ENCODE measurements at regions not wholly inside any gene's neighbourhood (a gene's known extent, or its start where the extent isn't known, plus 50 kb on each side); places are given as distances from the start of the nearest gene placed in this dataset.
"Not testable (repeated sequence)": the region's sequence is repeated elsewhere in the genome, so short reads cannot be mapped to it uniquely, and the experiment has no call there.

GRCh38 chr1:19554090-19554489 is 68.8 kb upstream of the CAPZB start:
- no peaks in the 10 kb centered on the region for H3F3A ChIP-seq (ENCODE audit: control insufficient read depth, insufficient read depth)
- no peaks in the 10 kb centered on the region for H3K27me3 ChIP-seq (ENCODE audit: control insufficient read depth, low read length)
- H3K4me1 ChIP-seq (ENCODE audit: control insufficient read depth, low read length): no peaks in the 10 kb centered on the region
- H4K20me1 ChIP-seq (ENCODE audit: control insufficient read depth, insufficient read depth, low read depth, low read length): no peaks in the 10 kb centered on the region
- no peaks in the 10 kb centered on the region for H3K79me2 ChIP-seq (ENCODE audit: control insufficient read depth, low read length)
- H3K4me2 ChIP-seq (ENCODE audit: low read length): no peak overlapping the region
- no peaks in the 10 kb centered on the region for H3K9me2 ChIP-seq (replicated peaks; ENCODE audit: control insufficient read depth, low read length)
- no peaks in the 10 kb centered on the region for H3K36me3 ChIP-seq (ENCODE audit: control insufficient read depth, low read length)
- no peak overlapping the region for H3K4me3 ChIP-seq (ENCODE audit: low read length)
- H3K9me3 ChIP-seq (ENCODE audit: control insufficient read depth, insufficient read depth, low read length): 0 out of 2 replicates have a peak, but pooled peaks cover 2% of the 10 kb centered on the region
- TF ChIP-seq, protein P1, sequence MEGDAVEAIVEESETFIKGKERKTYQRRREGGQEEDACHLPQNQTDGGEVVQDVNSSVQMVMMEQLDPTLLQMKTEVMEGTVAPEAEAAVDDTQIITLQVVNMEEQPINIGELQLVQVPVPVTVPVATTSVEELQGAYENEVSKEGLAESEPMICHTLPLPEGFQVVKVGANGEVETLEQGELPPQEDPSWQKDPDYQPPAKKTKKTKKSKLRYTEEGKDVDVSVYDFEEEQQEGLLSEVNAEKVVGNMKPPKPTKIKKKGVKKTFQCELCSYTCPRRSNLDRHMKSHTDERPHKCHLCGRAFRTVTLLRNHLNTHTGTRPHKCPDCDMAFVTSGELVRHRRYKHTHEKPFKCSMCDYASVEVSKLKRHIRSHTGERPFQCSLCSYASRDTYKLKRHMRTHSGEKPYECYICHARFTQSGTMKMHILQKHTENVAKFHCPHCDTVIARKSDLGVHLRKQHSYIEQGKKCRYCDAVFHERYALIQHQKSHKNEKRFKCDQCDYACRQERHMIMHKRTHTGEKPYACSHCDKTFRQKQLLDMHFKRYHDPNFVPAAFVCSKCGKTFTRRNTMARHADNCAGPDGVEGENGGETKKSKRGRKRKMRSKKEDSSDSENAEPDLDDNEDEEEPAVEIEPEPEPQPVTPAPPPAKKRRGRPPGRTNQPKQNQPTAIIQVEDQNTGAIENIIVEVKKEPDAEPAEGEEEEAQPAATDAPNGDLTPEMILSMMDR (IDR thresholded peaks at IDR 0.05; ENCODE audit: low read depth, low read length, poor library complexity, severe bottlenecking): no peak
- TF ChIP-seq EZH2phosphoT487 (IDR thresholded peaks at IDR 0.05; ENCODE audit: borderline replicate concordance, low read length): no peak
- H3K27ac ChIP-seq (ENCODE audit: low read depth, low read length): no peak overlapping the region

DNA sequence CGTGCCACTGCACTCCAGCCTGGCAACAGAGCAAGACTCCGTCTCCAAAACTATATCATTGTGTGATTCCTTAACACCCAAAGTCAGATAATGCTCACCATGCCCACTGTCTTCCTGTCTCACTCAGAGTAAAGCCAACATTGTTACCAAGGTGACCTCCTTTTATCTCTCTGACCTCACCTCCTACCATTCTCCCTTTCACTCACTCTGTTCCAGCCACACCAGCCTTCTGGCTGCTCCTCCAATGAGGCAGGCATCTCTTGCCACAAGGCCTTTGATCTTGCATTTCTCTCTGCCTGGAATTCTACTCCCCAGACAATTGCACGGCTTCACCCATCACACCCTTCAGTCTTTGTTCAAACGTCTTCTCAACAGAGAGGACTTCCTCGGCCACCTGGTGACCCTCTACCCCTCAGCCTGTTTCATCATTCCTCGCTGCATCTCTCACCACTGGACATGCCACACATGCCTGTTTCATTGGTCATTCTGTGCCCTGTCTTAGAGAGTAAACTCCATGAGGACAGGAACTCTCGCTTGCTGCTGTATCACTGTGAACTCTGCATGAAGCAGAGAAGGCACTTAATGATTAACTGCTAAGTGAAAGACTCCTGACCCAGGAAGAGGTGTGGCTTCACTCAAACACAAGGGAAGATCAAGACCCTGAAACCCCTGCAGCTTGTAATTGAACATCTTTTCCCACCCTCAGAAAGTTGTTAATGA is 67.1 kb upstream of the CAPZB start:
- Histone ChIP-seq H3K9me3 (ENCODE audit: control insufficient read depth, insufficient read depth, low read length) (peaks cover 4% of the 10 kb centered on the region), H3K4me1 (ENCODE audit: control insufficient read depth, low read length) (no peaks in the 10 kb centered on the region), H4K20me1 (ENCODE audit: control insufficient read depth, insufficient read depth, low read depth, low read length) (no peaks in the 10 kb centered on the region), H3K79me2 (ENCODE audit: control insufficient read depth, low read length) (no peaks in the 10 kb centered on the region), H3K9me2 (replicated peaks; ENCODE audit: control insufficient read depth, low read length) (no peaks in the 10 kb centered on the region), H3K27me3 (ENCODE audit: control insufficient read depth, low read length) (no peaks in the 10 kb centered on the region), H3K36me3 (ENCODE audit: control insufficient read depth, low read length) (no peaks in the 10 kb centered on the region), H3F3A (ENCODE audit: control insufficient read depth, insufficient read depth) (no peaks in the 10 kb centered on the region), H3K4me3 (ENCODE audit: low read length) (no peak overlapping the region), H3K27ac (ENCODE audit: low read depth, low read length) (no peak overlapping the region), H3K4me2 (ENCODE audit: low read length) (no peak overlapping the region)
- TF ChIP-seq EZH2phosphoT487 (IDR thresholded peaks at IDR 0.05; ENCODE audit: borderline replicate concordance, low read length): no peak
- TF ChIP-seq, protein P1 (IDR thresholded peaks at IDR 0.05; ENCODE audit: low read depth, low read length, poor library complexity, severe bottlenecking): no peak

- not testable (repeated sequence) for H3K4me3 ChIP-seq (ENCODE audit: low read length)
Observed at GRCh38 chr1:19551837-19552236, 66.5 kb upstream of the CAPZB start.

GRCh38 chr1:19550437-19550836 is 65.1 kb upstream of the CAPZB start:
- H3K4me1 ChIP-seq (ENCODE audit: control insufficient read depth, low read length); H3K4me3 ChIP-seq (ENCODE audit: low read length); H3K27ac ChIP-seq (ENCODE audit: low read depth, low read length); H3F3A ChIP-seq (ENCODE audit: control insufficient read depth, insufficient read depth); H3K36me3 ChIP-seq (ENCODE audit: control insufficient read depth, low read length); H4K20me1 ChIP-seq (ENCODE audit: control insufficient read depth, insufficient read depth, low read depth, low read length); H3K27me3 ChIP-seq (ENCODE audit: control insufficient read depth, low read length); H3K9me2 ChIP-seq (replicated peaks; ENCODE audit: control insufficient read depth, low read length); H3K4me2 ChIP-seq (ENCODE audit: low read length); H3K79me2 ChIP-seq (ENCODE audit: control insufficient read depth, low read length); H3K9me3 ChIP-seq (ENCODE audit: control insufficient read depth, insufficient read depth, low read length): not testable (repeated sequence)

More at GRCh38 chr1:19551837-19552236, 66.5 kb upstream of the CAPZB start:
- not testable (repeated sequence) for H3K9me3 ChIP-seq (ENCODE audit: control insufficient read depth, insufficient read depth, low read length); H3K4me2 ChIP-seq (ENCODE audit: low read length); H4K20me1 ChIP-seq (ENCODE audit: control insufficient read depth, insufficient read depth, low read depth, low read length); H3K27ac ChIP-seq (ENCODE audit: low read depth, low read length); H3K27me3 ChIP-seq (ENCODE audit: control insufficient read depth, low read length); H3K79me2 ChIP-seq (ENCODE audit: control insufficient read depth, low read length); H3F3A ChIP-seq (ENCODE audit: control insufficient read depth, insufficient read depth); H3K36me3 ChIP-seq (ENCODE audit: control insufficient read depth, low read length); H3K4me1 ChIP-seq (ENCODE audit: control insufficient read depth, low read length); H3K9me2 ChIP-seq (replicated peaks; ENCODE audit: control insufficient read depth, low read length)
